K562 (cell line): ENCODE measurements at regions not wholly inside any gene's neighbourhood (a gene's known extent, or its start where the extent isn't known, plus 50 kb on each side); places are given as distances from the start of the nearest gene placed in this dataset.

Source experiments
- ATAC-seq: fragments of 200-7000 bp; cut with Tn5 transposase; 3 replicates; pipeline ENCODE4 v1.9.1; 2020; ENCODE audit warnings: moderate library complexity
- BruUV-seq: library from RNA; stranded (reverse); fragments of 400-500 nt; replicated peaks from 2 replicates; lab custom pipeline; 2021; lab: Mats Ljungman, UMichigan
- CTCF ChIA-PET: fragments of 300-600 bp; formaldehyde crosslinking; extraction: SDS; loops from one replicate; lab custom pipeline; 2021; ENCODE audit warnings: low intra/inter-chr PET ratio; lab: Yijun Ruan, JAX
- POLR2A ChIA-PET: fragments of 300-600, 350-650 bp; sonication (Branson Sonifier 250); formaldehyde crosslinking; extraction: SDS; loops from one replicate; lab custom pipeline; 2021; ENCODE audit warnings: antibody characterized with exemption, inconsistent platforms; lab: Yijun Ruan, JAX
- DNase-seq, 4 experiments: peaks; one replicate each; pipeline versions ENCODE4 v3.0.0 to v3.0.0-alpha.2; 2011 to 2018; ENCODE audit warnings: low spot score in 3 of 4, mixed read lengths in 3 of 4; ENCODE audit errors: extremely low read depth in 1 of 4
- FAIRE-seq: peaks from 2 replicates; lab custom pipeline; 2011; peaks lifted over from hg19 to GRCh38; lab: Jason Lieb, UNC
- H2AFZ ChIP-seq: 2 replicates; pipeline ENCODE4 v1.6.0; 2011; ENCODE audit warnings: low read depth, low read length, control low read depth, inconsistent platforms
- H3K27ac ChIP-seq: fragments of 200-600 bp; 3 replicates; pipeline ENCODE4 v1.8.0; 2011; ENCODE audit warnings: low read depth, mild to moderate bottlenecking, control low read depth, inconsistent platforms, low read length, moderate library complexity, mixed read lengths; ENCODE audit errors: extremely low read depth
- H3K27me3 ChIP-seq, 2 experiments: fragments of 300-600 bp in 1 of 2; 2 replicates in 1 of 2; 3 replicates in 1 of 2; pipeline versions ENCODE4 v1.6.0 to v1.8.0; 2011; ENCODE audit warnings: inconsistent platforms in 2 of 2, low read length in 2 of 2, mild to moderate bottlenecking in 1 of 2, mixed read lengths in 1 of 2, moderate library complexity in 1 of 2; ENCODE audit not compliant: control insufficient read depth in 2 of 2, insufficient read depth in 2 of 2
- H3K36me3 ChIP-seq: fragments of 300-600 bp; 3 replicates; pipeline ENCODE4 v1.8.0; 2011; ENCODE audit warnings: mild to moderate bottlenecking, low read length, inconsistent platforms; ENCODE audit not compliant: control insufficient read depth, insufficient read depth
- H3K4me1 ChIP-seq, 2 experiments: fragments of 200-600 bp in 1 of 2; replicated peaks in 1 of 2; 2 replicates in 1 of 2; 3 replicates in 1 of 2; pipeline versions ENCODE4 v1.5.1 to v1.8.0; 2011; ENCODE audit warnings: inconsistent platforms in 2 of 2, low read length in 2 of 2, mild to moderate bottlenecking in 1 of 2, mixed read lengths in 1 of 2, moderate library complexity in 1 of 2; ENCODE audit not compliant: control insufficient read depth in 2 of 2, insufficient read depth in 2 of 2
- H3K4me2 ChIP-seq: 2 replicates; pipeline ENCODE4 v1.6.1; 2011; ENCODE audit warnings: low read length, control low read depth, inconsistent platforms, mixed read lengths; ENCODE audit not compliant: insufficient read depth
- H3K4me3 ChIP-seq: fragments of 200-600 bp; sonication (generic), shearing (Covaris generic); 2 replicates; pipeline ENCODE4 v1.5.1; 2016; ENCODE audit warnings: control low read depth, inconsistent platforms
- H3K79me2 ChIP-seq: fragments of 200-600 bp; 3 replicates; pipeline ENCODE4 v1.8.0; 2011; ENCODE audit warnings: low read length, inconsistent platforms; ENCODE audit not compliant: control insufficient read depth, insufficient read depth
- H3K9ac ChIP-seq, 2 experiments: 2 replicates each; pipeline versions ENCODE4 v1.6.0 to v1.6.1; 2011; ENCODE audit warnings: low read depth in 2 of 2, low read length in 2 of 2, control low read depth in 1 of 2, inconsistent platforms in 1 of 2, mild to moderate bottlenecking in 1 of 2, mixed read lengths in 1 of 2; ENCODE audit not compliant: insufficient read depth in 1 of 2
- H3K9me1 ChIP-seq: one replicate; pipeline ENCODE4 v1.6.0; 2011; ENCODE audit warnings: inconsistent platforms, mild to moderate bottlenecking, low read length, moderate library complexity; ENCODE audit not compliant: control insufficient read depth, insufficient read depth
- H3K9me3 ChIP-seq: replicated peaks from 2 replicates; pipeline ENCODE4 v1.5.1; 2011; ENCODE audit warnings: low read depth, low read length, inconsistent platforms; ENCODE audit not compliant: control insufficient read depth, insufficient read depth
- H4K20me1 ChIP-seq: replicated peaks from 2 replicates; pipeline ENCODE4 v1.6.1; 2011; ENCODE audit warnings: low read length, inconsistent platforms, mixed read lengths; ENCODE audit not compliant: control insufficient read depth, insufficient read depth
- ATF4 ChIP-seq: fragments of 450-650 bp; formaldehyde crosslinking; IDR thresholded peaks from 2 replicates; pipeline ENCODE4 v1.4.0; 2022; ENCODE audit warnings: mild to moderate bottlenecking, moderate library complexity
- MYBL2 ChIP-seq, 2 experiments: fragments of 450-650 bp in 1 of 2; sonication (generic) in 1 of 2; formaldehyde crosslinking in 1 of 2; IDR thresholded peaks; 2 replicates each; pipeline versions ENCODE4 v1.6.1 to v1.8.1; 2017 to 2022; ENCODE audit warnings: borderline replicate concordance in 1 of 2, inconsistent platforms in 1 of 2, low read depth in 1 of 2, mild to moderate bottlenecking in 1 of 2, missing genetic modification reagents in 1 of 2, moderate library complexity in 1 of 2
- RNF219 ChIP-seq: fragments of 250-450 bp; sonication (Bioruptor Pico); IDR thresholded peaks from 2 replicates; pipeline ENCODE4 v1.5.0; 2022; ENCODE audit warnings: mild to moderate bottlenecking
- SAP30 ChIP-seq: fragments of 200-600 bp; sonication (generic); IDR thresholded peaks from 2 replicates; pipeline ENCODE4 v1.6.1; 2012; ENCODE audit warnings: borderline replicate concordance, low read depth, mild to moderate bottlenecking, moderate library complexity, low read length, control low read depth, inconsistent platforms; ENCODE audit not compliant: insufficient read depth, poor library complexity, severe bottlenecking
- ZKSCAN8 ChIP-seq: fragments of 200-800 bp; sonication (Bioruptor generic); IDR thresholded peaks from 2 replicates; pipeline ENCODE4 v1.6.1; 2016; ENCODE audit warnings: missing genetic modification characterization, missing compliant biosample characterization
- ZNF324 ChIP-seq: fragments of 250-450 bp; sonication (Bioruptor Pico); IDR thresholded peaks from 2 replicates; pipeline ENCODE4 v1.4.0; 2020; ENCODE audit warnings: mild to moderate bottlenecking
- in situ Hi-C: fragments of 300-500 bp; cut with MboI; formaldehyde crosslinking; loops from 4 replicates; pipeline ENCODE4 v1.15.0; 2018; ENCODE audit warnings: inconsistent platforms, mixed read lengths
- intact Hi-C: fragments of 100-400 bp; cut with micrococcal nuclease; formaldehyde crosslinking; loops from 2 replicates; pipeline ENCODE4 v1.14.2; 2022

GRCh38 chr12:25045869-25046268 is 97.0 kb upstream of the BCAT1 start:
- no peak for DNase-seq
- POLR2A ChIA-PET = no interaction called here
- Histone ChIP-seq H3K4me2 (no peak overlapping the region), H3K27me3 (no peaks in the 10 kb centered on the region; a peak in 1 of 5 replicates), H3K9me3 (no peaks in the 10 kb centered on the region), H2AFZ (no peak overlapping the region), H3K79me2 (no peaks in the 10 kb centered on the region), H3K27ac (no peak overlapping the region), H3K9me1 (no peaks in the 10 kb centered on the region), H3K9ac (no peak overlapping the region), H3K36me3 (no peaks in the 10 kb centered on the region), H4K20me1 (no peaks in the 10 kb centered on the region), H3K4me3 (no peak overlapping the region), H3K4me1 (no peaks in the 10 kb centered on the region; a peak in 1 of 5 replicates)
- in situ Hi-C loops (no loop called here), intact Hi-C loops (no loop called here)
- peak; percentile 93 for TF ChIP-seq ZNF324 (CRISPR knock-in tag)
- no peak for TF ChIP-seq ZKSCAN8 (CRISPR knock-in tag)
- no peak for TF ChIP-seq ATF4
- TF ChIP-seq SAP30 = no peak
- no peak for TF ChIP-seq MYBL2 (IDR thresholded peaks at IDR 0.05; ENCODE audit: low read depth)
- no peak for TF ChIP-seq MYBL2 (CRISPR knock-in tag; IDR thresholded peaks at IDR 0.05; ENCODE audit: borderline replicate concordance)
- TF ChIP-seq RNF219 (CRISPR knock-in tag) = no peak
- ATAC-seq = no peak
- CTCF ChIA-PET = no interaction called here
- no TSS peak for BruUV-seq
- FAIRE-seq = no peak
